IMR-90 (cell line): ENCODE measurements at regions not wholly inside any gene's neighbourhood (a gene's known extent, or its start where the extent isn't known, plus 50 kb on each side); places are given as distances from the start of the nearest gene placed in this dataset.

Source experiments
- ATAC-seq: fragments of 200-7000 bp; cut with Tn5 transposase; 2 replicates; pipeline ENCODE4 v1.9.1; 2020; ENCODE audit warnings: low read depth, mild to moderate bottlenecking, moderate library complexity
- BruUV-seq: library from RNA; stranded (reverse); fragments of 400-500 nt; replicated peaks from 2 replicates; lab custom pipeline; 2021; lab: Mats Ljungman, UMichigan
- CTCF ChIA-PET: fragments of 300-600 bp; formaldehyde crosslinking; extraction: SDS; loops from one replicate; lab custom pipeline; 2021; ENCODE audit warnings: antibody characterized with exemption; lab: Yijun Ruan, JAX
- POLR2A ChIA-PET: fragments of 300-600 bp; sonication (Branson Sonifier 250); formaldehyde crosslinking; loops from one replicate; lab custom pipeline; 2022; ENCODE audit warnings: antibody characterized with exemption; ENCODE audit not compliant: unreplicated experiment; lab: Charles Lee
- DNase-seq: peaks from one replicate; pipeline ENCODE4 v3.0.0; 2013
- H2AFZ ChIP-seq: replicated peaks from 2 replicates; pipeline ENCODE3; 2013; ENCODE audit warnings: low read length, mild to moderate bottlenecking; ENCODE audit not compliant: poor library complexity
- H2AK5ac ChIP-seq: 2 replicates; pipeline ENCODE4 v1.6.1; 2013; ENCODE audit warnings: low read depth, low read length, inconsistent platforms
- H2AK9ac ChIP-seq: replicated peaks from 2 replicates; pipeline ENCODE3; 2013; ENCODE audit warnings: mild to moderate bottlenecking, low read depth, low read length, moderate library complexity; ENCODE audit not compliant: poor library complexity
- H2BK120ac ChIP-seq: 2 replicates; pipeline ENCODE4 v1.6.1; 2013; ENCODE audit warnings: low read depth, low read length, inconsistent platforms
- H2BK15ac ChIP-seq: 3 replicates; pipeline ENCODE4 v1.6.1; 2013; ENCODE audit warnings: low read depth, low read length, inconsistent platforms
- H2BK20ac ChIP-seq: 2 replicates; pipeline ENCODE4 v1.6.1; 2013; ENCODE audit warnings: low read depth, mild to moderate bottlenecking, inconsistent platforms, low read length, moderate library complexity
- H2BK5ac ChIP-seq: 2 replicates; pipeline ENCODE4 v1.6.1; 2013; ENCODE audit warnings: mild to moderate bottlenecking, low read depth, low read length, inconsistent platforms; ENCODE audit not compliant: poor library complexity, severe bottlenecking
- H3K14ac ChIP-seq: replicated peaks from 2 replicates; pipeline ENCODE4 v1.6.1; 2013; ENCODE audit warnings: low read depth, low read length, inconsistent platforms
- H3K18ac ChIP-seq: 2 replicates; pipeline ENCODE4 v1.6.1; 2013; ENCODE audit warnings: low read depth, low read length, control low read depth
- H3K23ac ChIP-seq: 2 replicates; pipeline ENCODE4 v1.6.1; 2013; ENCODE audit warnings: low read depth, low read length, inconsistent platforms
- H3K27ac ChIP-seq: 2 replicates; pipeline ENCODE4 v1.5.1; 2013; ENCODE audit warnings: mild to moderate bottlenecking, control low read depth, low read length; ENCODE audit not compliant: insufficient read depth
- H3K27me3 ChIP-seq: 2 replicates; pipeline ENCODE4 v1.6.1; 2013; ENCODE audit warnings: low read length; ENCODE audit not compliant: control insufficient read depth, insufficient read depth
- H3K36me3 ChIP-seq: 2 replicates; pipeline ENCODE4 v1.6.1; 2013; ENCODE audit warnings: low read length, mixed read lengths; ENCODE audit not compliant: control insufficient read depth, insufficient read depth
- H3K4ac ChIP-seq: 2 replicates; pipeline ENCODE4 v1.6.1; 2013; ENCODE audit warnings: low read depth, low read length, inconsistent platforms
- H3K4me1 ChIP-seq: 2 replicates; pipeline ENCODE4 v1.6.1; 2013; ENCODE audit warnings: low read length, mixed read lengths; ENCODE audit not compliant: control insufficient read depth, insufficient read depth
- H3K4me2 ChIP-seq: 2 replicates; pipeline ENCODE4 v1.6.1; 2013; ENCODE audit warnings: low read depth, mild to moderate bottlenecking, control low read depth, low read length, moderate library complexity
- H3K4me3 ChIP-seq: 2 replicates; pipeline ENCODE4 v1.5.1; 2013; ENCODE audit warnings: low read depth, mild to moderate bottlenecking, control low read depth, low read length, moderate library complexity; ENCODE audit not compliant: insufficient read depth
- H3K56ac ChIP-seq: 2 replicates; pipeline ENCODE4 v1.6.1; 2013; ENCODE audit warnings: low read length, inconsistent platforms; ENCODE audit not compliant: insufficient read depth; ENCODE audit errors: extremely low read depth
- H3K79me1 ChIP-seq, 2 experiments: 2 replicates each; pipeline ENCODE4 v1.6.1; 2013; ENCODE audit warnings: low read length in 2 of 2, inconsistent platforms in 1 of 2, low read depth in 1 of 2
- H3K9ac ChIP-seq: 2 replicates; pipeline ENCODE4 v1.6.1; 2013; ENCODE audit warnings: low read depth, low read length, control low read depth
- H3K9me1 ChIP-seq: 2 replicates; pipeline ENCODE4 v1.6.1; 2013; ENCODE audit warnings: low read length, inconsistent platforms; ENCODE audit not compliant: insufficient read depth
- H3K9me3 ChIP-seq: 2 replicates; pipeline ENCODE4 v1.6.1; 2013; ENCODE audit warnings: low read length; ENCODE audit not compliant: control insufficient read depth, insufficient read depth
- H4K20me1 ChIP-seq: 2 replicates; pipeline ENCODE4 v1.6.1; 2013; ENCODE audit warnings: low read length, inconsistent platforms; ENCODE audit not compliant: insufficient read depth
- H4K5ac ChIP-seq: 2 replicates; pipeline ENCODE4 v1.6.1; 2013; ENCODE audit warnings: mild to moderate bottlenecking, low read depth, low read length, control low read depth
- H4K8ac ChIP-seq, 2 experiments: 2 replicates each; pipeline ENCODE4 v1.6.1; 2013; ENCODE audit warnings: low read depth in 2 of 2, low read length in 2 of 2, control low read depth in 1 of 2, inconsistent platforms in 1 of 2
- H4K91ac ChIP-seq: 2 replicates; pipeline ENCODE4 v1.6.1; 2013; ENCODE audit warnings: low read depth, low read length, inconsistent platforms; ENCODE audit not compliant: insufficient read depth
- BHLHE40 ChIP-seq: fragments of 150-350 bp; IDR thresholded peaks from 2 replicates; pipeline ENCODE4 v1.6.1; 2016; ENCODE audit warnings: mild to moderate bottlenecking, low read depth, low read length
- ELK1 ChIP-seq: fragments of 150-350 bp; IDR thresholded peaks from 2 replicates; pipeline ENCODE4 v1.6.1; 2016; ENCODE audit warnings: low read depth, mild to moderate bottlenecking, low read length, moderate library complexity, borderline replicate concordance
- FOS ChIP-seq: fragments of 150-350 bp; IDR thresholded peaks from 2 replicates; pipeline ENCODE4 v1.6.1; 2016; ENCODE audit warnings: low read depth, low read length
- MAFK ChIP-seq: IDR thresholded peaks from 2 replicates; pipeline ENCODE4 v1.6.1; 2012; ENCODE audit warnings: low read depth, low read length, improper control_type of control experiment
- MAZ ChIP-seq: IDR thresholded peaks from 2 replicates; pipeline ENCODE4 v1.6.1; 2012; ENCODE audit warnings: low read depth, mild to moderate bottlenecking, low read length, improper control_type of control experiment, moderate library complexity, borderline replicate concordance
- MXI1 ChIP-seq: IDR thresholded peaks from 2 replicates; pipeline ENCODE4 v1.6.1; 2012; ENCODE audit warnings: low read depth, mild to moderate bottlenecking, low read length, moderate library complexity, borderline replicate concordance
- NFE2L2 ChIP-seq: fragments of 150-350 bp; IDR thresholded peaks from 2 replicates; pipeline ENCODE4 v1.6.1; 2016; ENCODE audit warnings: low read depth, mild to moderate bottlenecking, low read length
- WGBS, 2 experiments: methylation state at CpG; one replicate each; pipeline versions ENCODE4 v1.1.5 to v1.1.7; 2013; ENCODE audit warnings: missing lambda C conversion rate in 2 of 2; ENCODE audit not compliant: insufficient read length in 1 of 2; ENCODE audit errors: extremely low coverage in 2 of 2; 5-methylcytosine and 5-hydroxymethylcytosine counted together
- dilution Hi-C: fragments of 300-500 bp; cut with HindIII; formaldehyde crosslinking; loops from one replicate; pipeline ENCODE4 v1.14.3; 2018; ENCODE audit warnings: low sequenced_read_pairs; ENCODE audit not compliant: unreplicated experiment
- in situ Hi-C: fragments of 300-500 bp; cut with MboI; formaldehyde crosslinking; loops from 3 replicates; pipeline ENCODE4 v1.14.3; 2019; ENCODE audit warnings: low sequenced_read_pairs, inconsistent platforms, mixed read lengths
- intact Hi-C: fragments of 100-400 bp; cut with micrococcal nuclease; formaldehyde crosslinking; loops from 2 replicates; pipeline ENCODE4 v1.10.0; 2022

GRCh38 chr16:88315543-88316105 lies 67.1 kb upstream of the ZNF469 start:
- intact Hi-C loops = no loop called here
- H4K8ac ChIP-seq = peak overlapping the region; percentile 98 to 99
- dilution Hi-C loops = no loop called here
- H3K4me2 ChIP-seq = peak overlapping the region; percentile 11; the same call in 1 of the 2 replicates
- H3K27ac ChIP-seq = peak overlapping the region; percentile 86
- TF ChIP-seq FOS = peak; percentile 68
- TF ChIP-seq MAFK = 0 out of 2 replicates have a peak, but pooled peaks have one; percentile 0
- no peak for TF ChIP-seq MXI1
- peak; percentile 53; the same call in 1 of the 2 replicates for TF ChIP-seq MAZ
- TF ChIP-seq BHLHE40 = 0 out of 2 replicates have a peak, but pooled peaks have one; percentile 4
- peak; percentile 74; the same call in 1 of the 2 replicates for TF ChIP-seq NFE2L2
- TF ChIP-seq ELK1 = no peak
- peak overlapping the region; percentile 93 for H2BK20ac ChIP-seq
- H2AFZ ChIP-seq = peak overlapping the region; percentile 87
- H3K79me1 ChIP-seq = peaks cover 6 to 17% of the 10 kb centered on the region in 2 experiments; a peak in 3 of 4 replicates
- peak overlapping the region; percentile 86 for H3K18ac ChIP-seq
- CTCF ChIA-PET = no interaction called here
- peak; percentile 93 for ATAC-seq
- POLR2A ChIA-PET = no interaction called here
- no peaks in the 10 kb centered on the region for H3K27me3 ChIP-seq
- in situ Hi-C loops = no loop called here
- no TSS peak for BruUV-seq
- peak; percentile 77 for DNase-seq
- H3K4me1 ChIP-seq = peaks cover 28% of the 10 kb centered on the region
- peak overlapping the region; percentile 97 for H4K5ac ChIP-seq
- H2BK120ac ChIP-seq = peak overlapping the region; percentile 99
- peak overlapping the region; percentile 80 for H3K14ac ChIP-seq
- peak overlapping the region; percentile 99 for H4K91ac ChIP-seq
- peak overlapping the region; percentile 98 for H2AK5ac ChIP-seq
- H3K4me3 ChIP-seq = no peak overlapping the region
- H3K56ac ChIP-seq = peak overlapping the region; percentile 61; the same call in 1 of the 2 replicates
- H3K9me3 ChIP-seq = peaks cover 5% of the 10 kb centered on the region; the same call in 1 of the 2 replicates
- peak overlapping the region; percentile 94 for H2BK5ac ChIP-seq
- peak overlapping the region; percentile 55 for H3K23ac ChIP-seq
- no peaks in the 10 kb centered on the region for H4K20me1 ChIP-seq
- H2BK15ac ChIP-seq = peak overlapping the region; percentile 99; the same call in 2 of the 3 replicates
- WGBS, 2 experiments = 74% methylated on average over 5 of the region's 20 CpGs; no CpG with 5 or more reads in 1 of the 2 experiments
- H2AK9ac ChIP-seq = peak overlapping the region; percentile 97
- H3K4ac ChIP-seq = peak overlapping the region; percentile 98
- peak overlapping the region; percentile 55 for H3K9ac ChIP-seq
- no peaks in the 10 kb centered on the region for H3K36me3 ChIP-seq
- peaks cover 18% of the 10 kb centered on the region for H3K9me1 ChIP-seq
